Panc1 (cell line): ENCODE measurements at regions not wholly inside any gene's neighbourhood (a gene's known extent, or its start where the extent isn't known, plus 50 kb on each side); places are given as distances from the start of the nearest gene placed in this dataset.

Experiments
- ATAC-seq: fragments of 200-7000 bp; cut with Tn5 transposase; 2 replicates; pipeline ENCODE4 v1.9.1; 2020; ENCODE audit warnings: mild to moderate bottlenecking, moderate library complexity
- BruUV-seq: library from RNA; stranded (reverse); fragments of 400-500 nt; replicated peaks from 2 replicates; lab custom pipeline; 2021; lab: Mats Ljungman, UMichigan
- CTCF ChIA-PET: fragments of 300-600 bp; sonication (Branson Sonifier 250); formaldehyde crosslinking; loops from one replicate; lab custom pipeline; 2022; ENCODE audit warnings: antibody characterized with exemption; lab: Charles Lee
- POLR2A ChIA-PET: fragments of 300-600 bp; sonication (Branson Sonifier 250); formaldehyde crosslinking; loops from one replicate; lab custom pipeline; 2022; ENCODE audit warnings: antibody characterized with exemption; lab: Charles Lee
- DNase-seq: peaks from one replicate; pipeline ENCODE4 v3.0.0-alpha.2; 2010; ENCODE audit warnings: low read depth, low spot score
- H3K27ac ChIP-seq: 2 replicates; pipeline ENCODE4 v1.5.1; 2011; ENCODE audit warnings: mild to moderate bottlenecking, low read length, inconsistent platforms
- H3K27me3 ChIP-seq: fragments of 200-500 bp; sonication (Bioruptor generic); 2 replicates; pipeline ENCODE4 v1.6.0; 2014; ENCODE audit warnings: low read length, inconsistent platforms; ENCODE audit not compliant: control insufficient read depth, insufficient read depth
- H3K36me3 ChIP-seq: fragments of 200-500 bp; sonication (Bioruptor generic); 2 replicates; pipeline ENCODE4 v1.5.1; 2014; ENCODE audit warnings: inconsistent platforms, mild to moderate bottlenecking, low read length, moderate library complexity; ENCODE audit not compliant: control insufficient read depth, insufficient read depth
- H3K4me1 ChIP-seq: 2 replicates; pipeline ENCODE4 v1.5.1; 2011; ENCODE audit warnings: inconsistent platforms, mild to moderate bottlenecking, low read length, moderate library complexity; ENCODE audit not compliant: control insufficient read depth, insufficient read depth
- H3K4me3 ChIP-seq, 2 experiments: 2 replicates each; pipeline ENCODE4 v1.5.1; 2011 to 2012; ENCODE audit warnings: low read depth in 2 of 2, low read length in 2 of 2, mild to moderate bottlenecking in 2 of 2, inconsistent platforms in 1 of 2, moderate library complexity in 1 of 2
- H3K9me3 ChIP-seq: fragments of 200-500 bp; sonication (Bioruptor generic); 2 replicates; pipeline ENCODE4 v1.5.1; 2014; ENCODE audit warnings: low read depth, mild to moderate bottlenecking, inconsistent platforms, low read length, moderate library complexity; ENCODE audit not compliant: control insufficient read depth, insufficient read depth
- POLR2AphosphoS5 ChIP-seq: IDR thresholded peaks from 2 replicates; pipeline ENCODE4 v1.6.1; 2012; ENCODE audit warnings: mild to moderate bottlenecking, low read depth, low read length, moderate library complexity
- SIN3A ChIP-seq: IDR thresholded peaks from 2 replicates; pipeline ENCODE4 v1.6.1; 2012; ENCODE audit warnings: low read depth, mild to moderate bottlenecking, low read length, moderate library complexity, borderline replicate concordance; ENCODE audit not compliant: insufficient read depth
- TCF7L2 ChIP-seq: IDR thresholded peaks from 2 replicates; pipeline ENCODE4 v1.6.1; 2011; ENCODE audit warnings: mild to moderate bottlenecking, low read depth, low read length, inconsistent platforms
- in situ Hi-C: cut with HindIII; loops from 2 replicates; pipeline ENCODE4 v1.10.0; 2016; ENCODE audit warnings: low sequenced_read_pairs, low pct_unique_long_range_greater_than_20kb
- intact Hi-C: fragments of 100-400 bp; cut with micrococcal nuclease; formaldehyde crosslinking; loops from one replicate; pipeline ENCODE4 v1.10.0; 2022; ENCODE audit not compliant: unreplicated experiment
- TF ChIP-seq, protein P1 (sequence below): fragments of 450-650 bp; IDR thresholded peaks from 2 replicates; pipeline ENCODE4 v1.5.1; 2017; ENCODE audit warnings: mild to moderate bottlenecking
- TF ChIP-seq, protein P2 (sequence below), 2 experiments: IDR thresholded peaks; 2 replicates each; pipeline ENCODE4 v1.6.1; 2011 to 2012; ENCODE audit warnings: low read depth in 2 of 2, control low read depth in 1 of 2, low read length in 1 of 2, mild to moderate bottlenecking in 1 of 2, moderate library complexity in 1 of 2; ENCODE audit not compliant: insufficient read depth in 1 of 2

DNA sequence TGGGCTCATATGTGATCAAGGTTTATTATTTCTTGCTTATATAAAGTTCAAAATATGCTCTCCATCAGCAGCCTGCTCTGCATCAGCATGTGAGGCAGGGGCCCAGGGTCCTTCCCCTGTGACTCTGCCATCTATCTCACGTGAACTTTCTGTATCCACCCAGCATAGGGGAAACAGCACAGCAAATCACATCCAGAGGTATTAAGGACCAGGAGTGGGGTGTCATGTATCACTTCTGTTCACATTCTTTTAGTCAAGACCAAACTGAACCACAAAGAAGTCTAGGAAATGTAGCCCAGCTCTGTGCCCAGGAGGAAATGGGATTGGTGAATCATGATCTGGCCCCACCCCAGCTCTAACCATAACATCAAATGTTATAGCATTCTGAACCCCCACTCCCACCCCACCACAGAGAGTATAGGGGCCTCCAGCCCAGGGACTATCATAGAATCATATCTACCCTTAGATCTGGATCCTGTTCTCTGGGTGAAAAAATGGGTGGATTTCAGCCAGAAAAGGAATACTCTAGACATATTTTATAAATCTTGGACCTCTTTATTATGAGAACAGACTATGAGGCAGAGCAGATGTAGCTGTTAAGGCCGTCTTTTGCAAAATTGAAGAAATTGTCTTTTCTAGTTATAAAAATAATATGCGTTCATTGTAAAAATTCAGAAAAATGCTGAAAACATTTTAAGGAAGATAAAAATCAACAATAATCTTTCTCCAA is 473.7 kb downstream of the ARHGEF28 start:
- intact Hi-C loops, result no loop called here
- Histone ChIP-seq H3K9me3 (no peaks in the 10 kb centered on the region), H3K4me1 (no peaks in the 10 kb centered on the region), H3K4me3 (no peak overlapping the region), H3K27ac (no peak overlapping the region), H3K27me3 (no peaks in the 10 kb centered on the region), H3K36me3 (no peaks in the 10 kb centered on the region)
- no peak for TF ChIP-seq SIN3A
- no peak for TF ChIP-seq POLR2AphosphoS5
- TF ChIP-seq TCF7L2, result no peak
- TF ChIP-seq, protein P1, sequence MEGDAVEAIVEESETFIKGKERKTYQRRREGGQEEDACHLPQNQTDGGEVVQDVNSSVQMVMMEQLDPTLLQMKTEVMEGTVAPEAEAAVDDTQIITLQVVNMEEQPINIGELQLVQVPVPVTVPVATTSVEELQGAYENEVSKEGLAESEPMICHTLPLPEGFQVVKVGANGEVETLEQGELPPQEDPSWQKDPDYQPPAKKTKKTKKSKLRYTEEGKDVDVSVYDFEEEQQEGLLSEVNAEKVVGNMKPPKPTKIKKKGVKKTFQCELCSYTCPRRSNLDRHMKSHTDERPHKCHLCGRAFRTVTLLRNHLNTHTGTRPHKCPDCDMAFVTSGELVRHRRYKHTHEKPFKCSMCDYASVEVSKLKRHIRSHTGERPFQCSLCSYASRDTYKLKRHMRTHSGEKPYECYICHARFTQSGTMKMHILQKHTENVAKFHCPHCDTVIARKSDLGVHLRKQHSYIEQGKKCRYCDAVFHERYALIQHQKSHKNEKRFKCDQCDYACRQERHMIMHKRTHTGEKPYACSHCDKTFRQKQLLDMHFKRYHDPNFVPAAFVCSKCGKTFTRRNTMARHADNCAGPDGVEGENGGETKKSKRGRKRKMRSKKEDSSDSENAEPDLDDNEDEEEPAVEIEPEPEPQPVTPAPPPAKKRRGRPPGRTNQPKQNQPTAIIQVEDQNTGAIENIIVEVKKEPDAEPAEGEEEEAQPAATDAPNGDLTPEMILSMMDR, result no peak
- TF ChIP-seq, protein P2, sequence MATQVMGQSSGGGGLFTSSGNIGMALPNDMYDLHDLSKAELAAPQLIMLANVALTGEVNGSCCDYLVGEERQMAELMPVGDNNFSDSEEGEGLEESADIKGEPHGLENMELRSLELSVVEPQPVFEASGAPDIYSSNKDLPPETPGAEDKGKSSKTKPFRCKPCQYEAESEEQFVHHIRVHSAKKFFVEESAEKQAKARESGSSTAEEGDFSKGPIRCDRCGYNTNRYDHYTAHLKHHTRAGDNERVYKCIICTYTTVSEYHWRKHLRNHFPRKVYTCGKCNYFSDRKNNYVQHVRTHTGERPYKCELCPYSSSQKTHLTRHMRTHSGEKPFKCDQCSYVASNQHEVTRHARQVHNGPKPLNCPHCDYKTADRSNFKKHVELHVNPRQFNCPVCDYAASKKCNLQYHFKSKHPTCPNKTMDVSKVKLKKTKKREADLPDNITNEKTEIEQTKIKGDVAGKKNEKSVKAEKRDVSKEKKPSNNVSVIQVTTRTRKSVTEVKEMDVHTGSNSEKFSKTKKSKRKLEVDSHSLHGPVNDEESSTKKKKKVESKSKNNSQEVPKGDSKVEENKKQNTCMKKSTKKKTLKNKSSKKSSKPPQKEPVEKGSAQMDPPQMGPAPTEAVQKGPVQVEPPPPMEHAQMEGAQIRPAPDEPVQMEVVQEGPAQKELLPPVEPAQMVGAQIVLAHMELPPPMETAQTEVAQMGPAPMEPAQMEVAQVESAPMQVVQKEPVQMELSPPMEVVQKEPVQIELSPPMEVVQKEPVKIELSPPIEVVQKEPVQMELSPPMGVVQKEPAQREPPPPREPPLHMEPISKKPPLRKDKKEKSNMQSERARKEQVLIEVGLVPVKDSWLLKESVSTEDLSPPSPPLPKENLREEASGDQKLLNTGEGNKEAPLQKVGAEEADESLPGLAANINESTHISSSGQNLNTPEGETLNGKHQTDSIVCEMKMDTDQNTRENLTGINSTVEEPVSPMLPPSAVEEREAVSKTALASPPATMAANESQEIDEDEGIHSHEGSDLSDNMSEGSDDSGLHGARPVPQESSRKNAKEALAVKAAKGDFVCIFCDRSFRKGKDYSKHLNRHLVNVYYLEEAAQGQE (IDR thresholded peaks at IDR 0.05; ENCODE audit: insufficient read depth in 1 of 2, low read depth in 2 of 2, low read length in 1 of 2), result no peak
- no peak for ATAC-seq
- ChIA-PET POLR2A (no interaction called here), CTCF (no interaction called here)
- no TSS peak for BruUV-seq
- in situ Hi-C loops, result no loop called here
- DNase-seq, result no peak

DNA sequence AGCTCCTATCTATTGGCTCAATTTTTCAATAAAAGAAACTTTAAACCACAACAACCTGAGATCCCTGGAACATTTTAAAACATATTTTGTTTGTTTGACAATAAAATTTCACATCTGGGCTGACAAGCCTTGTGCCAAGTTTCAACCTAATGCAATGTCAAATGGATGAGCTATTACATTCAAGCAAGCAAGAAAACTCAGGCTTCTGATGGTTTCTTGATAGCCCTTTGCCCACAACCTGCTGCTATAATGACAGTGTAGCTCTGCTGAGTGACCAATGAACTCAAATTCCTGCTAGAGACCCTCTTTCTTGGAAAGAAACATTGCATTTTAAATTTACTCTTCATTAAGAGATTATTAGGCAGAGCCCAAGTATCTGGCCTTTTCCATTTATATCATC is 472.9 kb downstream of the ARHGEF28 start:
- Histone ChIP-seq H3K9me3 (no peaks in the 10 kb centered on the region), H3K4me1 (no peaks in the 10 kb centered on the region), H3K36me3 (no peaks in the 10 kb centered on the region), H3K27ac (no peak overlapping the region), H3K4me3 (no peak overlapping the region), H3K27me3 (no peaks in the 10 kb centered on the region)
- in situ Hi-C loops, result no loop called here
- ChIA-PET CTCF (no interaction called here), POLR2A (interaction anchor here (0.6 kb wide), 1 partner anchor 706 kb away, joined by 3 read pairs; no protein-coding TSS in a partner anchor)
- no peak for DNase-seq
- intact Hi-C loops, result no loop called here
- ATAC-seq, result no peak
- TF ChIP-seq, protein P1, result no peak
- TF ChIP-seq, protein P2 (IDR thresholded peaks at IDR 0.05; ENCODE audit: insufficient read depth in 1 of 2, low read depth in 2 of 2, low read length in 1 of 2), result no peak
- TF ChIP-seq TCF7L2 (no peak), POLR2AphosphoS5 (no peak), SIN3A (no peak)
- BruUV-seq, result no TSS peak
